ENCODE measurements at regions not wholly inside any gene's neighbourhood (a gene's known extent, or its start where the extent isn't known, plus 50 kb on each side); places are given as distances from the start of the nearest gene placed in this dataset.

DNA sequence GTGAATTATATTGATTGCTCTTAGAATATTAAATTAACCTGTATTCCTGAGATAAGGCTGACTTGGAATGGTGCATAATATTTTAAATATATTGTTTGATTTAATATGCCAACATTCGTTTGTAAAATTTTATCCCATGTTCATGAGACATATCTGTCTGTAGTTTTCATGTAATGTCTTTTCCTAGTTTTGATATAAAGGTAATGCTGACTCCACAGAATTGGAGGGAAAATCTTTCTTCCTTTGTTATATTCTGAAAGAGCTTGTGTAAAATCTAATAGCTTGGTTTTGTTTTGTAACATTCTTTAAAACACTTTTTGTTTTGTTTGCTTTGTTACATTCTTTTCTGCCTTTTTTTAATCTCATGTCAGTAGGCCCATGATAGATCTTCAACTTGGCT is 657.0 kb downstream of the DNAJB9 start:
- Histone ChIP-seq H3K4me1 (ENCODE audit: insufficient read depth, low read length) (no peaks in the 10 kb centered on the region), H3K36me3 (ENCODE audit: insufficient read depth, low read length) (no peaks in the 10 kb centered on the region), H3K9ac (ENCODE audit: low read depth, low read length) (no peak overlapping the region), H3K9me3 (ENCODE audit: control insufficient read depth, insufficient read depth, low read length) (peaks cover 5% of the 10 kb centered on the region)

DNA sequence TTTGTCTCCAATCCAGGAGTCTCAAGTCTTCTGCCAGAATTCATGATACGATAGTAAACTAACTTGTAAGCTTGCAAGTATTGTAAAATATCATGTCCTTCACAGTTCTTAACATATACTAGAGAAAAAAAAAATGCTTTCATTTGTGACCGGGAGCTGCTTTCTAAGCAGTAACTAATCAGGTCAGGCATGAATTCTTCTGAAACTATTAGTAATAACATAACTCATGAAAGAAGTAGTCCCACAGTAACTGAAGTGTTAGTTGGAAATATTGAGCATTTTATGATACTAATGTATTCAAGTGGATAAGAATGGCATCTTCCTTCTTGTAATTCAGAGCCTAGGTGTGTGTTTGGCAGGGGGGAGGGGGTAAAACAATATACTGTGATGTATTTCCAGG is 665.6 kb downstream of the DNAJB9 start:
- Histone ChIP-seq H3K4me1 (ENCODE audit: insufficient read depth, low read length) (no peaks in the 10 kb centered on the region; the same call in 1 of the 2 replicates), H3K36me3 (ENCODE audit: insufficient read depth, low read length) (no peaks in the 10 kb centered on the region), H3K9ac (ENCODE audit: low read depth, low read length) (no peak overlapping the region), H3K9me3 (ENCODE audit: control insufficient read depth, insufficient read depth, low read length) (peaks cover 3% of the 10 kb centered on the region)

DNA sequence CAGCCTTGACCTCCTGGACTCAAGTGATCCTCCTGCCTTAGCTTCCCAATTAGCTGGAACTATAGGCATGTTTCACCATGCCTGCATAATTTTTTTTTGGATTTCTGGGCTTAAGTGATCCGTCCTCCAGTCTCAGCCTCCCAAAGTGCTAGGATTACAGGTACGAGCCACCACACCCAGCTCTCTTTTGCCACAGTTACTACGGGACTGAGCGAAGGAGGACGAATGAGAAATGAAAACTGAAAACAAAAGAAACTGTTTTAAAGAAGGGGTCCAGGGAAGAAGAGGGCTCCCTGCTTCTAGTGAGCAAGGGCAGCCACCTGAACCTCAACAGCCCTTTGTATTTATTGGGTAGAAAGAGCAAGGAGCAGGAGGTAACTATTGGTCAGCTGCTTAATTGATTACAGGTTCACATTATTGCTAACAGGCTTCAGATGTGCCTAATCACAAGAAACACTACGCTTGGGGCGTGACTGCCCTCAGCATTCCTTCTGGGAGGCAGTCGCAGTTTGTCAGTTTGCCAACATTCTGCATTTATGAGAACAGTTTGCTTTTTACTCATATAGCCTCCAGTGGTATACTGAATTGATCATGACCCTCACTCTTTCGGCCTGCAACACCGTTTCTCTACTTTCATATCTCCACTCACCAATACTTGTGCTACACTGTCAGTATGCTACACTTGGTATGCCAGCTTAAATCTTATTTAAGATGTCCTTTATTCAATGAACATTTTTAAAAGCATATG is 676.8 kb downstream of the DNAJB9 start:
- Histone ChIP-seq H3K9ac (ENCODE audit: low read depth, low read length) (no peak overlapping the region), H3K36me3 (ENCODE audit: insufficient read depth, low read length) (no peaks in the 10 kb centered on the region), H3K9me3 (ENCODE audit: control insufficient read depth, insufficient read depth, low read length) (no peaks in the 10 kb centered on the region), H3K4me1 (ENCODE audit: insufficient read depth, low read length) (no peaks in the 10 kb centered on the region)

DNA sequence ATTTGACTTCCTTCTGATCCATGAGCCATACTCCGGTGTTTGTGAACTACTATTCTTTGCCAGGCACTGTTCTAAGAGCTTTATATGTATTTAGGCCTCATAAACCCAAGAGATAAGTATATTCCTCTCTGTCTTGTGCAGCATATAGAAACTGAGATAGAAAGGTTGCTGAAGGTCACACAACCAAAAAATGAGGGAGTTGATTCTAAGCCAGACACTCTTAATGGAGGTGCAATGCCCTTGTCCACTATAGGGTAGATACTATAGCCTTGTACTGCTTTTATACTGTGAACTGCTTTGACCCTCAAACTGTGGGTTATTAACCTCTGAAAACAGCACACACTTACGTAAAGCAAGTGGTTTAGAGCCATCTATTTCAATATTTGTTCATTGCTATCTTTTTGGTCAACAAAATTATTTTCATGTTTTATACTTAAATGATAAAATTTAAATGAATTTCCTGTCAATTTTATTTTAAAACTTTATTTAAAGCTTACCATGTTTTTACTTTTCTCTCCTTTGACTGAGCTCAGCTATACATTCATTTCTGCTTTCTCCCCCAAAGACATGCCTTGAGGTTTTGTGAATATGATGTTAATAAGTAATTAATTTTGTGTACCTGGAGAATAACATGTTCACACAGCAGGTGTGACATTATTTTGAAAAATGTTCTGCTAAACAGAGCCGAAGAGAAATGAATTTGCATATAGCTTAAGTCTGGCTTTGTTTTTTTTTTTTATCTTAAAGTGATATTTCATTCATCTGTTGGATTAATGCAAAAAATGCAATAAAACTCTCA is 687.3 kb downstream of the DNAJB9 start:
- H3K9me3 ChIP-seq (ENCODE audit: control insufficient read depth, insufficient read depth, low read length) = no peaks in the 10 kb centered on the region

DNA sequence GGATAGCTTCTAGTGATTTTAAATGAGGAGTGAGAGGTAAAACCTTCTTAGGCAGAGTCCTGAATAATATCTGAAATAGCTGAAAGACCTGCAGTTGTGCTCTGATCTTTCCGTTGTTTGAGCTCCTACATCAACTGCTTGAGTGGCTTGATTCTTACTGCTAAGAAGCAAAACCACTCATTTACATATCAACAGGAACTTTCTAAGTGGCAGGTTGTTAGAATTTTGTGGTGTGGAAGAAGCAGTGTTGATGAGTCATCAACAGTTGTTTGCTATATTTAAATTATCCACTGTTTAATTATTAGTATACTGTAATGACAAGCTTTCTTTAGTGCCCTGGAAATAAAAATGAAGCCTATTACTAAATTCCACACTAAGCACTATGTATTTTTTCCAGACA is 689.5 kb downstream of the DNAJB9 start:
- Histone ChIP-seq H3K9ac (ENCODE audit: low read depth, low read length) (no peak overlapping the region), H3K9me3 (ENCODE audit: control insufficient read depth, insufficient read depth, low read length) (no peaks in the 10 kb centered on the region), H3K36me3 (ENCODE audit: insufficient read depth, low read length) (no peaks in the 10 kb centered on the region), H3K4me1 (ENCODE audit: insufficient read depth, low read length) (peaks cover 9% of the 10 kb centered on the region)

More for the DNA sequence above, 687.3 kb downstream of the DNAJB9 start:
- no peaks in the 10 kb centered on the region for H3K36me3 ChIP-seq (ENCODE audit: insufficient read depth, low read length)
- peaks cover 9% of the 10 kb centered on the region for H3K4me1 ChIP-seq (ENCODE audit: insufficient read depth, low read length)
- H3K9ac ChIP-seq (ENCODE audit: low read depth, low read length) = no peak overlapping the region

DNA sequence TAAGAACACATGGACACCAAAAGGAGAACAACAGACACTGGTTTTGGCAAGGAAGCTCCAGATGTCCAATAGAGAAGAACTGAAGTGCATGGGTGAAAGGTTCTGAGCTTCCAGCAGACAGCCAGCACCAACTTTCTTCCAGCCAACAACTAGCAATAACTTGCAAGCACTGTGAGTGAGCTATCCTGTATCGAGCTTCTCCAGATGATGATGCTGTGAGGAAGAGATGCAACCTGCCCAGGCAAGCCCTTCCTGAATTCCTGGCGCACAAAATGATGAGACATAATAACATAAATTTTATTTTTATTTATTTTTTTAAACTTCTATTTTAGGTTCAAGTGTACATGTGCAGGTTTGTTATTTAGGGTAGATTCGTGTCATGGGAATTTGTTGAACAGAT is 692.1 kb downstream of the DNAJB9 start:
- H3K4me1 ChIP-seq (ENCODE audit: insufficient read depth, low read length) = peaks cover 9% of the 10 kb centered on the region
- no peaks in the 10 kb centered on the region for H3K9me3 ChIP-seq (ENCODE audit: control insufficient read depth, insufficient read depth, low read length)

DNA sequence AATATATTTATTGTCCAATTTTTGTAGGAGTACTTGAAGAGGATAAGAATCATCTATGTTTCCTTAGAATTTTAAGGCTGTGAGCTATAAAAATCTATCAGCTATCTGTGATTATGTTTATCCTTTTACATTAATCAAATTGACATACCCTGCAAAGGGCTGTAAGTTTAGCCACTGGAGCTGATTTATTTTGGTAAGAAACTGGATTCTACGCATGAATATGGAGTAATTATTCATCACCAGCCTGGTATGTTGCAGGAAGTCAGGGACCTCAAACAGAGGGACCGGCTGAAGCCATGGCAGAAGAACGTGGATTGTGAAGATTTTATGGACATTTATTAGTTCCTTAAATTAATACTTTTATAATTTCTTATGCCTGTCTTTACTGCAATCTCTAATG is 696.9 kb downstream of the DNAJB9 start:
- H3K36me3 ChIP-seq (ENCODE audit: insufficient read depth, low read length) = no peaks in the 10 kb centered on the region
- H3K9ac ChIP-seq (ENCODE audit: low read depth, low read length) = no peak overlapping the region
- no peaks in the 10 kb centered on the region for H3K4me1 ChIP-seq (ENCODE audit: insufficient read depth, low read length)
- peaks cover 6% of the 10 kb centered on the region for H3K9me3 ChIP-seq (ENCODE audit: control insufficient read depth, insufficient read depth, low read length)

More for the DNA sequence above, 692.1 kb downstream of the DNAJB9 start:
- Histone ChIP-seq H3K36me3 (ENCODE audit: insufficient read depth, low read length) (no peaks in the 10 kb centered on the region), H3K9ac (ENCODE audit: low read depth, low read length) (no peak overlapping the region)

DNA sequence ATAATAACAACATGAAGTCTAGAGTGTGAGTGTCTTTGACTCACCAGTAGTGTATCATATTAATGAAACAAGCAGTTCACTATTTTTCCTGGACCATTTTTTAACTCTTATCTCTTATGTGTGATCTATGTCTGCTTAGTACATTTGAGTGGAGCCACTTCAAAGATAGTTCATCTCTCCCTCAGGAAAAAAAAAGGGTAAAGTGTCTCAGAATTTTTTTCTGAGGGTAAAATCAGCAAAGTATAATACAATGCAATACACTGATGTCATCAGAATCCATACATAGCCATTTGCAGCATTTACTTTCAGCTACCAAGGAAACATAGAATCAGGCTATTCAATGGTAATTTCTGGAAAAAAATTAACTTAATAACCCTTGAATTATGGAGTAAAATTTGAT is 706.7 kb downstream of the DNAJB9 start:
- Histone ChIP-seq H3K9me3 (ENCODE audit: control insufficient read depth, insufficient read depth, low read length) (no peaks in the 10 kb centered on the region), H3K36me3 (ENCODE audit: insufficient read depth, low read length) (no peaks in the 10 kb centered on the region), H3K9ac (ENCODE audit: low read depth, low read length) (no peak overlapping the region), H3K4me1 (ENCODE audit: insufficient read depth, low read length) (no peaks in the 10 kb centered on the region)

DNA sequence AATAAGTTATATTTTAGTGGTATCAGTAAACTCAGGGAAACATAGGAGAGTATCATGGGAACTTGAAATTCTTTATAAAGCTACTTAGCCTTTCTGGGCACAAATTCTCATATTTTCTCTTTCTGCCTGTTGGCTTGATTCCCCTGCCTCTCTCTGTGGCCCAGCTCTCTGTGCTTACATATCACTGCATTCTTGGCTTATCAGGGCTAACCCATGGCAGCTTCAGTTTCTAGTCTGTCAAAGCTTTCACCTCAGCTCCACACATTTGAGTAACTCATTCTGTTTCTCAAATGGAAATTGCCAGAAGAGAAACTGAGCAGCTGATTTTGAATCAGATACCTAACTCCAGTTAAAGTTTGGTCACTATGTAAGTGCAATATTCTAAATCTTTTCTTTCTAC is 713.1 kb downstream of the DNAJB9 start:
- Histone ChIP-seq H3K9me3 (ENCODE audit: control insufficient read depth, insufficient read depth, low read length) (no peaks in the 10 kb centered on the region), H3K36me3 (ENCODE audit: insufficient read depth, low read length) (no peaks in the 10 kb centered on the region)

DNA sequence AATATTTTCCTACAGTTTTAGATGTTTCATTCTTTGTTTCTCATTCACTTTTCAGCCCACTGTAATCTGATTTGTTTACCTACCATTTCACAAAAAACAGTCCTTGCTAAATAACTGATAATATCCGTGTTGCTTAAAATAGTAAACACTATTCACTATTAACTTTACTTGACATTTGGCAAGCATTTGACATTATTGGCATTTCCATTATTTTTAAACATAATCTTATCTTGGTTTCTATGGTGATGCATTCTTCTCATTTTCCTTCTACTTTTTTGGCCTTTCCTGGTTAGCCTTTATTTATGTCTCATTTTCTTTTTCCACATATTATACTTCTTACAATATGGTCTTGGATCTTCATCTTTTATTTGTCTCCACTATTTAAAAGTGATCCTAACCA is 715.3 kb downstream of the DNAJB9 start:
- Histone ChIP-seq H3K36me3 (ENCODE audit: insufficient read depth, low read length) (no peaks in the 10 kb centered on the region), H3K9ac (ENCODE audit: low read depth, low read length) (no peak overlapping the region)

More for the DNA sequence above, 713.1 kb downstream of the DNAJB9 start:
- H3K9ac ChIP-seq (ENCODE audit: low read depth, low read length) = no peak overlapping the region
- no peaks in the 10 kb centered on the region for H3K4me1 ChIP-seq (ENCODE audit: insufficient read depth, low read length)

DNA sequence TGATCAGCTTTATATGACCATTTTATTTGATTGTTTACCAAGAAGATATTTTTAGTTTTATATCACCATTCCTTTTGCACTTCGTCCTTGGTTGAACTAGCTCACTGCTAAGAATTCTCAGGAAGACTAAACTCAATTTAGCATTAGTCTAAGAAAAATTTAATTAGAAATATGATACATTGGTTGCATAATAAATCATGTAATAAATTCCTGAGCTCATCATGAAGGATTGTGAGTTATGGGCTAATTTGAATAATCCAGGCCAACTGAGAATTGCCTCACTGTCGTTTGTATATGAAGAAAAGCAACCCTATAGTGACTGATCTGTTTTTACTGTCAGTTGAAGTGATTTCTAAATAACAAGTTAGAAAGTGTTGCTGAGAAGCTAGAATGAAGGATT is 725.5 kb downstream of the DNAJB9 start:
- H3K9ac ChIP-seq (ENCODE audit: low read depth, low read length) = no peak overlapping the region
- no peaks in the 10 kb centered on the region for H3K36me3 ChIP-seq (ENCODE audit: insufficient read depth, low read length)
- H3K4me1 ChIP-seq (ENCODE audit: insufficient read depth, low read length) = 0 out of 2 replicates have a peak, but pooled peaks cover 4% of the 10 kb centered on the region
- H3K9me3 ChIP-seq (ENCODE audit: control insufficient read depth, insufficient read depth, low read length) = no peaks in the 10 kb centered on the region; the same call in 1 of the 2 replicates

More for the DNA sequence above, 715.3 kb downstream of the DNAJB9 start:
- H3K4me1 ChIP-seq (ENCODE audit: insufficient read depth, low read length) = no peaks in the 10 kb centered on the region
- no peaks in the 10 kb centered on the region for H3K9me3 ChIP-seq (ENCODE audit: control insufficient read depth, insufficient read depth, low read length)

DNA sequence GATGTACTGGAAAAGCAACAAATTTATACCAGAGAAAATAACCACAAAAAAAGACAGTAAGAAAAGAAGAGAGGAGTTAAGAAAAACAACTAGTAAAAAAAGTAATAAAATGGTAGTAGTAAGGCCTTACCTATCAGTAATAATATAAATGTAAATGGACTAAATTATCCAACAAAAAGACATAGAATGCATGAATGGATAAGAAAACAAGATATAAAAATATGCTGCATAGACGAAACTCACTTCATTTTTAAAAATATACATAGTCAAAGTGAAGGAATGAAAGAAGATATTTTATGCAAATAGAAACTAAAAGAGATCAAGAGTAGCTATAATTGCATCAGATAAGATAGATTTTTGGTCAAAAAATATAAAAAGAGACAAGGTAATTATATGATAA is 739.1 kb downstream of the DNAJB9 start:
- peaks cover 3% of the 10 kb centered on the region; the same call in 1 of the 2 replicates for H3K9me3 ChIP-seq (ENCODE audit: control insufficient read depth, insufficient read depth, low read length)
- no peak overlapping the region for H3K9ac ChIP-seq (ENCODE audit: low read depth, low read length)
- no peaks in the 10 kb centered on the region for H3K4me1 ChIP-seq (ENCODE audit: insufficient read depth, low read length)
- no peaks in the 10 kb centered on the region for H3K36me3 ChIP-seq (ENCODE audit: insufficient read depth, low read length)

DNA sequence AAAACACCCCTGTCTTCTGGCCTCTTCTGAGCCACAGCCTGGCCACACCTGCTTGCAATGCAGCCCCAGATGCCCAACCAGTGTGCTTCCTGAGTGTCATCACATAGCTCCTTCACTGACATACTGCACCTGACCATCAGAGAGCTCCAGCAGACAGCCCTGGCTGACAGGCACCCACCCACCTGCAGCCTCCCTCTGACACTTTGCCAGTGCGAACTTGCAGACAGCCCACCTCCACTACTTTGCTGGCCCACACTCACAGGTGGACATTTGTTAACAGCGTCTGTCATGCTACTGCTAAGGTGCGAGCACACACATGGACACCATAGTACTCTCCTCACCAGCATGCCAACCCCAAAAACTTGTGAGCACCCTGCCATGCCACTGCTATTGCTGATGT is 740.1 kb downstream of the DNAJB9 start:
- H3K36me3 ChIP-seq (ENCODE audit: insufficient read depth, low read length) = no peaks in the 10 kb centered on the region

DNA sequence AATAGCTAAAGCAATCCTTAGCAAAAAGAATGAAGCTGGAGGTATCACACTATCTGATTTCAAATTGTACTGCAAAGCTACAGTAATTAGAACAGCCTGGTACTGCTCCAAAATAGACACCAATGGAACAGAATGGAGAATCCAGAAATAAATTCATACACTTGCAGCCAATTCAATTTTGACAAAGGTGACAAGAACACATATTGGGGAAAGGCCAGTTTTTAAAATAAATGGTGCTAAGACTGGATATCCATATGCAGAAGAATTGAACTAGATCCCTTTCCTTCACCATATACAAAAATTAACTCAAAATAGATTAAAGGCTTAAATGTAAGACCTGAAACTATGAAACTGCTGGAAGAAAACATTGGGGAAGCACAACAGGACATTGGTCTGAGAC is 748.5 kb downstream of the DNAJB9 start:
- no peaks in the 10 kb centered on the region for H3K9me3 ChIP-seq (ENCODE audit: control insufficient read depth, insufficient read depth, low read length)
- H3K4me1 ChIP-seq (ENCODE audit: insufficient read depth, low read length) = no peaks in the 10 kb centered on the region
- H3K36me3 ChIP-seq (ENCODE audit: insufficient read depth, low read length) = no peaks in the 10 kb centered on the region
- no peak overlapping the region for H3K9ac ChIP-seq (ENCODE audit: low read depth, low read length)

More for the DNA sequence above, 740.1 kb downstream of the DNAJB9 start:
- peaks cover 3% of the 10 kb centered on the region; the same call in 1 of the 2 replicates for H3K9me3 ChIP-seq (ENCODE audit: control insufficient read depth, insufficient read depth, low read length)
- H3K4me1 ChIP-seq (ENCODE audit: insufficient read depth, low read length) = no peaks in the 10 kb centered on the region
- H3K9ac ChIP-seq (ENCODE audit: low read depth, low read length) = no peak overlapping the region

DNA sequence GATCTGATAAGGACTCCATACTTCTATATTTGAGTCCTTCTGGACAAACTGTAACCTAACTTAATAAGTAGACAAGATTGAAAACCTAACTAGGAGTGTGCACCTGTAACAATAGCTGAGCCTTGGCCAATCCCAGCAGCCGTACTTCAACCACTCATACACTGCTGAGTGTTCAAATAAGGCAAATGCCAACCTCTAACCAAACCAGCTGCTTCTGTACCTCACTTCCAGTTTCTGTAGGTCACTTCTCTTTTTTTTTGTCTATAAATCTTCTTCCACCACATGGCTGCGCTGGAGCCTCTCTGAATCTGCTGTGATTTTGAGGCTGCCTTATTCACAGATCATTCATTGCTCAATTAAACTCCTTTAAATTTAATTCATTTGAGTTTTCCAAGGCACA is 753.2 kb downstream of the DNAJB9 start:
- Histone ChIP-seq H3K36me3 (ENCODE audit: insufficient read depth, low read length) (no peaks in the 10 kb centered on the region), H3K4me1 (ENCODE audit: insufficient read depth, low read length) (no peaks in the 10 kb centered on the region), H3K9ac (ENCODE audit: low read depth, low read length) (no peak overlapping the region), H3K9me3 (ENCODE audit: control insufficient read depth, insufficient read depth, low read length) (no peaks in the 10 kb centered on the region)
